NK-92 (cell line): ENCODE measurements at regions not wholly inside any gene's neighbourhood (a gene's known extent, or its start where the extent isn't known, plus 50 kb on each side); places are given as distances from the start of the nearest gene placed in this dataset.
"Not testable (repeated sequence)": the region's sequence is repeated elsewhere in the genome, so short reads cannot be mapped to it uniquely, and the experiment has no call there.

Experiments
- DNase-seq: peaks from one replicate; lab custom pipeline; 2025; ENCODE audit not compliant: unreplicated experiment; lab: John Stamatoyannopoulos, UW

GRCh38 chr2:241956521-241957110, 87.1 kb downstream of the RTP5 start:
- DNase-seq = no peak

- no peak for DNase-seq
Observed at GRCh38 chr2:241957276-241957675, 87.7 kb downstream of the RTP5 start.

- DNase-seq = no peak
Observed at GRCh38 chr2:241958818-241959545, 89.5 kb downstream of the RTP5 start.

- no peak for DNase-seq
Observed at GRCh38 chr2:241959751-241960269, 90.3 kb downstream of the RTP5 start.

- no peak for DNase-seq
Observed at GRCh38 chr2:241961454-241961853, 91.9 kb downstream of the RTP5 start.

- DNase-seq = no peak
Observed at GRCh38 chr2:241964133-241964532, 94.6 kb downstream of the RTP5 start.

GRCh38 chr2:241965931-241966412, 96.4 kb downstream of the RTP5 start:
- no peak for DNase-seq

GRCh38 chr2:241966647-241967466, 97.3 kb downstream of the RTP5 start:
- DNase-seq = no peak

GRCh38 chr2:241967467-241968144, 98.1 kb downstream of the RTP5 start:
- no peak for DNase-seq

- no peak for DNase-seq
Observed at GRCh38 chr2:241968417-241968816, 98.9 kb downstream of the RTP5 start.

GRCh38 chr2:241969182-241969581, 99.7 kb downstream of the RTP5 start:
- not testable (repeated sequence) for DNase-seq

- DNase-seq = no peak
Observed at GRCh38 chr2:241970716-241971115, 101.2 kb downstream of the RTP5 start.

GRCh38 chr2:241974096-241974495, 104.6 kb downstream of the RTP5 start:
- DNase-seq = no peak

GRCh38 chr2:241974851-241975592, 105.5 kb downstream of the RTP5 start:
- DNase-seq = no peak

- no peak for DNase-seq
Observed at GRCh38 chr2:241975593-241976284, 106.2 kb downstream of the RTP5 start.

- DNase-seq = no peak
Observed at GRCh38 chr2:241976296-241976695, 106.8 kb downstream of the RTP5 start.

GRCh38 chr2:241977557-241978300, 108.2 kb downstream of the RTP5 start:
- DNase-seq = no peak

GRCh38 chr2:241978670-241979069, 109.1 kb downstream of the RTP5 start:
- DNase-seq = no peak

- DNase-seq = no peak
Observed at GRCh38 chr2:241980193-241980592, 110.7 kb downstream of the RTP5 start.
